OCI-LY3 (cell line): ENCODE measurements at regions not wholly inside any gene's neighbourhood (a gene's known extent, or its start where the extent isn't known, plus 50 kb on each side); places are given as distances from the start of the nearest gene placed in this dataset.

ENCODE experiments used
- H2AFZ ChIP-seq: fragments of 200-600, 300-600 bp; shearing (Covaris generic); 2 replicates; pipeline ENCODE4 v1.6.0; 2014; ENCODE audit warnings: antibody characterized with exemption, low read depth, low read length
- H3K27ac ChIP-seq: fragments of 200-600, 300-600 bp; sonication (generic); 2 replicates; pipeline ENCODE4 v1.5.1; 2014; ENCODE audit warnings: mild to moderate bottlenecking, low read length, moderate library complexity, mixed read lengths
- H3K27me3 ChIP-seq: fragments of 200-600, 300-600 bp; sonication (generic); 2 replicates; pipeline ENCODE4 v1.6.1; 2014; ENCODE audit warnings: low read depth, low read length, mixed read lengths
- H3K36me3 ChIP-seq: fragments of 200-600, 300-600 bp; sonication (generic); replicated peaks from 2 replicates; pipeline ENCODE3; 2014; ENCODE audit warnings: low read depth, low read length, mixed read lengths
- H3K4me1 ChIP-seq: fragments of 300-600, 200-600 bp; sonication (generic); 2 replicates; pipeline ENCODE4 v1.6.1; 2014; ENCODE audit warnings: low read length, mixed read lengths
- H3K4me2 ChIP-seq: fragments of 200-600, 300-600 bp; sonication (generic); 2 replicates; pipeline ENCODE4 v1.6.1; 2014; ENCODE audit warnings: low read length, mixed read lengths
- H3K4me3 ChIP-seq: fragments of 300-600, 200-600 bp; sonication (generic); 2 replicates; pipeline ENCODE4 v1.5.1; 2014; ENCODE audit warnings: antibody characterized with exemption, mild to moderate bottlenecking, low read length, moderate library complexity
- H3K79me2 ChIP-seq: fragments of 300-600, 200-600 bp; shearing (Covaris generic); 2 replicates; pipeline ENCODE4 v1.6.1; 2014; ENCODE audit warnings: mild to moderate bottlenecking, low read length, mixed read lengths
- H3K9ac ChIP-seq: fragments of 300-600, 200-600 bp; shearing (Covaris generic); 2 replicates; pipeline ENCODE4 v1.6.0; 2014; ENCODE audit warnings: mild to moderate bottlenecking, low read length, moderate library complexity
- H3K9me3 ChIP-seq: fragments of 200-600, 300-600 bp; shearing (Covaris generic); 2 replicates; pipeline ENCODE4 v1.6.1; 2014; ENCODE audit warnings: low read length, mixed read lengths; ENCODE audit not compliant: insufficient read depth
- H4K20me1 ChIP-seq: fragments of 200-600, 300-600 bp; sonication (generic); 2 replicates; pipeline ENCODE4 v1.6.1; 2016; ENCODE audit warnings: low read length, mixed read lengths; ENCODE audit not compliant: insufficient read depth
- CTCF ChIP-seq: fragments of 200-600, 300-600 bp; sonication (generic); IDR thresholded peaks from 2 replicates; pipeline ENCODE4 v1.5.1; 2014; ENCODE audit warnings: antibody characterized with exemption, low read length, low read depth
- EZH2phosphoT487 ChIP-seq: fragments of 200-600 bp; shearing (Covaris generic); IDR thresholded peaks from 2 replicates; pipeline ENCODE4 v1.6.1; 2018; ENCODE audit warnings: antibody characterized with exemption, mixed run types, low read depth

GRCh38 chr2:226352941-226353560, 446.6 kb downstream of the IRS1 start:
- Histone ChIP-seq H3K9ac (no peak overlapping the region), H3K27ac (no peak overlapping the region), H3K4me1 (no peaks in the 10 kb centered on the region), H3K27me3 (peaks cover 13% of the 10 kb centered on the region), H4K20me1 (no peaks in the 10 kb centered on the region), H3K4me3 (no peak overlapping the region), H3K36me3 (no peaks in the 10 kb centered on the region), H3K9me3 (no peaks in the 10 kb centered on the region), H3K4me2 (no peak overlapping the region), H3K79me2 (no peaks in the 10 kb centered on the region), H2AFZ (no peak overlapping the region)
- TF ChIP-seq CTCF (no peak), EZH2phosphoT487 (no peak)

- Histone ChIP-seq H3K27me3 (peaks cover 5% of the 10 kb centered on the region; the same call in 1 of the 2 replicates), H3K9ac (no peak overlapping the region), H3K27ac (no peak overlapping the region), H2AFZ (no peak overlapping the region), H3K79me2 (no peaks in the 10 kb centered on the region), H3K4me1 (no peaks in the 10 kb centered on the region), H3K4me3 (no peak overlapping the region), H3K4me2 (no peak overlapping the region), H3K36me3 (no peaks in the 10 kb centered on the region), H3K9me3 (no peaks in the 10 kb centered on the region), H4K20me1 (no peaks in the 10 kb centered on the region)
- TF ChIP-seq EZH2phosphoT487 (no peak), CTCF (no peak)
These were observed 447.9 kb downstream of the IRS1 start for GRCh38 chr2:226351711-226352110.

- Histone ChIP-seq H3K27me3 (no peaks in the 10 kb centered on the region), H3K9ac (no peak overlapping the region), H3K4me3 (no peak overlapping the region), H3K79me2 (no peaks in the 10 kb centered on the region), H3K36me3 (no peaks in the 10 kb centered on the region), H2AFZ (no peak overlapping the region), H3K27ac (no peak overlapping the region), H3K4me2 (no peak overlapping the region), H3K4me1 (peaks cover 18% of the 10 kb centered on the region), H3K9me3 (no peaks in the 10 kb centered on the region), H4K20me1 (no peaks in the 10 kb centered on the region)
- TF ChIP-seq CTCF (no peak), EZH2phosphoT487 (no peak)
These were observed 460.0 kb downstream of the IRS1 start for GRCh38 chr2:226339616-226340015.

GRCh38 chr2:226338825-226339224, 460.8 kb downstream of the IRS1 start:
- Histone ChIP-seq H3K9me3 (no peaks in the 10 kb centered on the region), H2AFZ (no peak overlapping the region), H3K4me3 (no peak overlapping the region), H3K9ac (no peak overlapping the region), H3K79me2 (no peaks in the 10 kb centered on the region), H3K4me1 (peaks cover 19% of the 10 kb centered on the region), H3K4me2 (no peak overlapping the region), H3K27me3 (no peaks in the 10 kb centered on the region), H4K20me1 (no peaks in the 10 kb centered on the region), H3K27ac (no peak overlapping the region), H3K36me3 (no peaks in the 10 kb centered on the region)
- TF ChIP-seq EZH2phosphoT487, result no peak
- no peak for TF ChIP-seq CTCF
